Forelimb muscle (tissue), 1 donor: ENCODE measurements at regions not wholly inside any gene's neighbourhood (a gene's known extent, or its start where the extent isn't known, plus 50 kb on each side); places are given as distances from the start of the nearest gene placed in this dataset.
"Not testable (repeated sequence)": the region's sequence is repeated elsewhere in the genome, so short reads cannot be mapped to it uniquely, and the experiment has no call there.

ENCODE experiments used
- DNase-seq: peaks from one replicate; pipeline ENCODE4 v3.0.0-alpha.2; 2013; ENCODE audit warnings: low read depth

GRCh38 chr7:16933296-16934279, 51.8 kb upstream of the AGR3 start:
- DNase-seq = no peak

GRCh38 chr7:16934722-16935340, 53.0 kb upstream of the AGR3 start:
- DNase-seq = no peak

DNA sequence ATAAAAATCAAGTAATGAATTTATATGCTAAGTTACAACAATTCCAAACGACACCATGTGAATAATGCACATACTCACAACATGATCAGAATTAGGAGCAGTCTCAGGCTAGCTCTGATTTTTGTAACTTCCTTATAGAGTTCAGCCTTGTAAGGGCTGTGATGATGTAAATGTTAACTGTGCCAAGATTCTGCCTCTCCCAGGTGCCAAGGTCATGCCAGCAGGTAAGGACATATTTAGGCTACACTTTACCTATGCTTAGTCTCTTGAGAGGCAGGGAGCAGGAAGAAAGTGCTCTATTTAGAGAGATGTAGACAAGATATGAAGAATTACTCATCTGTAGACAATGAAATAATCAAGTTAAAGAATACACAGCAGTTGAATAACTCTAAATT, 53.6 kb upstream of the AGR3 start:
- no peak for DNase-seq

GRCh38 chr7:16936626-16937422, 55.0 kb upstream of the AGR3 start:
- DNase-seq = no peak

DNA sequence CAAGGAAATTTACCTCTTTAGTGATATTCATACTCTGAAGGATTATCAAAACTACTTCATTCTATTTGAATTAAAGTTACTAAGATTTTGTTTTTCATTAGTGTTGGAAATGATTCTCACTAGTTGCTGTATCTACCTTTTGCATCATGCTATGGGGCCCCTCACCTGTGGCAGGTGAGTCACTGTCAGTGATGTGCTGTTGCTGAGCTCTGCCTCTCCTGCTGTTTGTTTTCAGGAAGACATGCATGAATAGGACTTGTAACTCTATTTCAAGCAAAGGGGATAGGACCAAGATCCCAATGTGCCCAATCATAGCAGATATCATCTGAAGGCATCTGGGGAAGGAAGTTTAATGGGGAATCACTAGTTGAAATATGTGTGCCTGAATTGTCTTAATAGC, 57.4 kb upstream of the AGR3 start:
- DNase-seq = no peak

DNA sequence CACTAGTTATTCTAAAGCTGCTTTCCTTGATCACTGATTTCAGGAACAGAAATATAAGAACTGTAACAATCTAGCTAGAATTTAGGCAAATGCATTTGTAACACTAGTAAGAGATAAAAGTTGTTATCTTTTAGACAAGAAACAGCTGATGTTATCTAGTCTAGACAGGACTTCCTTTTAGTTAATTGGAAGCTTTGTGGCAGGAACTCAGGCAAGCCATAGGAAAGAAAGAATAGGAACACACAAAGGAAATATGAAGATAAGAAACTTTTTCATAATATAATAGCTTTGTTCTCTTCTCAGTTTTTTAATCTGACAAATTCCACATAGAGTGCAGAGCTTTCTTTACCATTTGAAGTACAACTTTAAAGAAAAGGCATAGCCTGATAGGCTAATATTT, 59.0 kb upstream of the AGR3 start:
- DNase-seq = no peak

- no peak for DNase-seq
These were observed 61.2 kb upstream of the AGR3 start for GRCh38 chr7:16942929-16943509.

DNA sequence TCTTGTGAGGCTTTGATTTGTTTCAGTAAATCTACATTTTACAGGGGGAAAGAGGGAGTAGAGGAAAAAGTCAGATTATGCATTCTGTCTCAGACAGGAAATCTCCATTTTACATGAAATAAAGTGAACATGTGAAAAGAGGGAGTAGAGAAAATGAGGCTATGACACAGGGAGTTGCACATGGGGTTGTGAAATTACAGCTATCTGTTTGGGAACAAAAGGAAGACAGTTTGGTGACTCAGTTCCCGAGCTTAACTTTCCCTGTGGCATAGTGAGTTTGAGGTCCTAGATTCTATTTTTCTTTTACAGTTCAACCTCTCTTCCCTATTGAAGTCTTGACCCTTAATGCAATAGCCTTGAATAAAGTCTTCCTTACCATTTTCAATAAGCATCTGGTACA, 63.2 kb upstream of the AGR3 start:
- no peak for DNase-seq

GRCh38 chr7:16945372-16945771, 63.6 kb upstream of the AGR3 start:
- no peak for DNase-seq

DNA sequence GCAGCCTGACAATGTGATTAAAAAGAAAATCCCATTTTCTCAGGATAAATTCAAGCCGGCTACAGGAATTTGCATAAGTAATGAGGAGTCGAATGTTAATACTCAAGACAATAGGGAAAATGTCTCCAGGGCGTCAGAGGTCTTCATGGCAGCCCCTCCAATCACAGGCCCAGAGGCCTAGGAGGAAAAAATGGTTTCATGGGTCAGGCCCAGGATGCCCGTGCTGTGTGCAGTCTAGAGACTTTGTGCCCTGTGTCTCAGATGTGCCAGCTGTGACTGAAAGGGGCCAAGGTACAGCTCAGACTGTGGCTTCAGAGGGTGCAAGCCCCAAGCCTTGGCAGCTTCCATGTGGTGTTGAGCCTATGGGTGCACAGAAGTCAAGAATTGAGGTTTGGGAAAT, 66.3 kb upstream of the AGR3 start:
- not testable (repeated sequence) for DNase-seq

DNA sequence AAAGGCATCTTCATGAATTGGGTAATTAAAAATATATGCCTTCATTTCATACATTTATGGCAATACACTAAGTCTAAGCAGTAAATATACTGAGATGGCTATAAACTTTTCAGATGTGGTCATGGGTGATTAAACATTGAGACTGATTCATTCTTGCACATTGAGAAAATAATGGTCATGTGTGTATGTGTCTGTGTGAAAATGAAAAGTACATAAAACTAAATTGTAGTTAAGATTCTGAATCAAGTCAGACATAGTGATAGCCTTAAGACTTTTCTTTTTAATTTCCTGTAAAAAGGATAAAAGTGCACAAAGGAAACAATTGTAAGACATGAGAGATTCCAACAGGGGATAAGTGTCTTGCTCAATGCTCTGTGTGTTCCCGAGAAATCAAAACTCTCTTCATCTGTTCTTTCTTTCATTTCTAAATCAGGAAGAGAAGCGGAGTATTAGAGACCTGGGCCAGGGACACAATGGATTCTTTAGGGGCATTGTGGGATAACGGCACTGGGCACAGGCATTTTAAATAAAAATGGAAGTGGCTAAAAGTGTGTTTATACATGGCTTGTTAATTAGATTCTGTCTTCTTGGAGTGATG, 69.8 kb upstream of the AGR3 start:
- no peak for DNase-seq

- DNase-seq = no peak
These were observed 72.5 kb upstream of the AGR3 start for GRCh38 chr7:16954321-16954720.

DNA sequence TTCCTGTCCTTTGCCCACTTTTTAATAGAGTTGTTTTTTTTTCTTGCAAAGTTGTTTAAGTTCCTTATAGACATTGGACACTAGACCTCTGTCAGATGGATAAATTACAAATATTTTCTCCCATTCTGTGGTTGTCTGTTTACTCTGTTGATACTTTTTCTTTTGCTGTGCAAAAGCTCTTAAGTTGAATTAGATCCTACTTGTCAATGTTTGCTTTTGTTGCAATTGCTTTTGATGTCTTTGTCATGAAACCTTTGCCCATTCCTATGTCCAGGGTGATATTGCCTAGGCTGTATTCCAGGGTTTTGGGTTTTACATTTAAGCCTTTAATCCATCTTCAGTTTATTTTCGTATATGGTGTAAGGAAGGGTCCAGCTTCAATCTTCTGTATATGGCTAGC, 76.9 kb upstream of the AGR3 start:
- DNase-seq = no peak

- no peak for DNase-seq
These were observed 78.7 kb upstream of the AGR3 start for GRCh38 chr7:16960337-16960965.

DNA sequence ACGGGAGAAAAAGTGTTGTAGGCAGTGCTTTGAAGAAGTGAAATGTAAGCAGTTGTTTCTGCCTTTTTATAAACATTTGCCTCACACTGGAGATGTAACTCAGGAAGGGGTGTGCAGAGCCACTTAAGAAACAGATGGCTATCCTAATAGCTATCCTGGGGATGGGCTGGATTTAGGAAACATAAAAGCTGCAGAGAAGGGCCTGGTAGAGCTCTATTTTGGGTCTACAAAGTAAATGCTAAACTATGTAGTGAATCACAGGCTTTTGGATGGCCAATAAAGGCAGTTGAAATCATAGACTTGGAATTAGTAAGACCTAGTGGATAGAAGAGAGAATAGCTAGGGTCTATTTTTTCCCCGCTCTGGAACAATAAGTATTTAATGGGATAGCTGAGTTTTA, 79.9 kb upstream of the AGR3 start:
- DNase-seq = peak; percentile 65

- no peak for DNase-seq
These were observed 81.3 kb upstream of the AGR3 start for GRCh38 chr7:16963044-16963443.

GRCh38 chr7:16965697-16966096, 83.9 kb upstream of the AGR3 start:
- not testable (repeated sequence) for DNase-seq

GRCh38 chr7:16967300-16967811, 85.6 kb upstream of the AGR3 start:
- DNase-seq = peak; percentile 67

DNA sequence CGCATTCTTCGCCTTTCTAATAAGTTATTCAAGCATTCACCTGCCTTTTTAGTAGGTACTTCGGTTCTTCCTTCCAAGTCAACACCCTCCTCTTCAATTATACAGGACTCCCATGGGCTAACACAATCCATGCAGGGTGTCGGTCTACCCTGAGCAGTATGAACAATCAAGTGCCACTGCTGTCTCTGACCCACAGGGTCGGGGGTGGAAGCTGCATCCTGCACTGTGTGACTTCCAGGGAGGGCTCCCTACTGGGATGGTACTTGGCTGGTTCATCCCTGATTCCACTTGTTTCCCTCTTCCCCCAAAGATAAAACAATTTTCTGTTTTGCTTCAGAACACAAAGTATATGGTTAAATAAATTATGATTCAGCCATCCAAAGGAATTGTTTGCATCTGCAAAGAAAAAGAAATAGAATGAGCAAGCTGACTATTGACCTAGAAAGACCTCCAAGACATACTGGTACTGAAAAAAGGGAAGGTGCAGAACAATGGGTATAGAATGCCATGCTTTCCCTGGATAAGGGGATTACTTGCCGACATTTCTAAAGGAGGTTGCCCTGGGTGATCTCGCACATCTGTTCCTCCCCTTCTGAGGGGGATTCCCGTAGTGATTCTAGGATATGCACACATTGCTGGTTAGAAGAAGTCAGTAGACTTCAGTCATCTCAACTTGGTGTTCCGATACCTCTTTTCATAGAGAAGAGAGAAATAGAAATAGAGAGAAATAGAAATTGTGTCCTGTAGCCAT, 89.1 kb upstream of the AGR3 start:
- no peak for DNase-seq

DNA sequence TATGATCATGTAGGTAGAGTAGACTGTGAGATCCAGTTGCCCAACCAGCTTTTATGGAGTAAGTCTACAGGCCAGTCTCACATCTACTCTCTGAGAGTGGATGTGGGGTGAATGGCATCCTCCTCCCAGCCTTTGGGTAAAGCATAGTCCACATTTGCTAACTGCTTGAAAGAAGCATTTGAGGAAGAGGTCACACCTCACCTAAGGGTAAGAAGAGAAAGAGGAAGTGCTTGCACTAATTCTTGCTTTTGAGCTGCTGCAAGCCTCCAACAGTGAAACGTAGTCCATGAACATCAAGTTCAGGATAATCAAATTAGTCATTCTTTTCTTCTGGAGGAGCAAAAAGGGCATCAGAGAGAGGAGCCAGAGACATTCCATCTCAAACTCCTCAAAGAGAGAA, 93.9 kb upstream of the AGR3 start:
- no peak for DNase-seq
